Calu3 (cell line): ENCODE measurements at regions not wholly inside any gene's neighbourhood (a gene's known extent, or its start where the extent isn't known, plus 50 kb on each side); places are given as distances from the start of the nearest gene placed in this dataset.

ENCODE experiments used
- BruUV-seq: library from RNA; stranded (reverse); fragments of 400-500 nt; replicated peaks from 2 replicates; lab custom pipeline; 2021; lab: Mats Ljungman, UMichigan
- CTCF ChIA-PET: fragments of 300-600 bp; sonication (Branson Sonifier 250); formaldehyde crosslinking; loops from one replicate; lab custom pipeline; 2022; ENCODE audit warnings: antibody characterized with exemption; lab: Charles Lee
- DNase-seq: peaks from one replicate; pipeline ENCODE4 v3.0.0; 2022
- H3K27ac Mint-ChIP-seq: one replicate; pipeline ENCODE4 v1.8.0; 2022; ENCODE audit warnings: mixed read lengths; ENCODE audit not compliant: unreplicated experiment
- H3K27me3 Mint-ChIP-seq: one replicate; pipeline ENCODE4 v1.8.0; 2022; ENCODE audit warnings: mixed read lengths; ENCODE audit not compliant: unreplicated experiment
- H3K36me3 Mint-ChIP-seq: one replicate; pipeline ENCODE4 v1.8.0; 2022; ENCODE audit warnings: mild to moderate bottlenecking, moderate library complexity, mixed read lengths; ENCODE audit not compliant: insufficient read depth, unreplicated experiment
- H3K4me1 Mint-ChIP-seq: one replicate; pipeline ENCODE4 v1.8.0; 2022; ENCODE audit warnings: mild to moderate bottlenecking, low read depth, mixed read lengths; ENCODE audit not compliant: unreplicated experiment
- H3K4me3 Mint-ChIP-seq: one replicate; pipeline ENCODE4 v1.8.0; 2022; ENCODE audit warnings: mild to moderate bottlenecking, low read depth, moderate library complexity, mixed read lengths; ENCODE audit not compliant: unreplicated experiment
- H3K9me3 Mint-ChIP-seq: one replicate; pipeline ENCODE4 v1.8.0; 2022; ENCODE audit warnings: low read depth, mixed read lengths; ENCODE audit not compliant: unreplicated experiment
- CTCF ChIP-seq: fragments of 200-600 bp; IDR thresholded peaks from one replicate; pipeline ENCODE4 v1.8.0; 2022; ENCODE audit warnings: antibody characterized with exemption; ENCODE audit not compliant: unreplicated experiment
- intact Hi-C: fragments of 100-400 bp; cut with micrococcal nuclease; formaldehyde crosslinking; loops from one replicate; pipeline ENCODE4 v1.10.0; 2022; ENCODE audit not compliant: unreplicated experiment

GRCh38 chr20:17827759-17828559, 128.2 kb downstream of the BANF2 start:
- TF ChIP-seq CTCF: no peak
- H3K27me3 Mint-ChIP-seq: no peaks in the 10 kb centered on the region
- H3K27ac Mint-ChIP-seq: no peak overlapping the region
- H3K36me3 Mint-ChIP-seq: no peaks in the 10 kb centered on the region
- BruUV-seq: no TSS peak
- no peaks in the 10 kb centered on the region for H3K9me3 Mint-ChIP-seq
- peaks cover 8% of the 10 kb centered on the region for H3K4me1 Mint-ChIP-seq
- no peak for DNase-seq
- no peak overlapping the region for H3K4me3 Mint-ChIP-seq
- CTCF ChIA-PET: no interaction called here
- intact Hi-C loops: no loop called here

DNA sequence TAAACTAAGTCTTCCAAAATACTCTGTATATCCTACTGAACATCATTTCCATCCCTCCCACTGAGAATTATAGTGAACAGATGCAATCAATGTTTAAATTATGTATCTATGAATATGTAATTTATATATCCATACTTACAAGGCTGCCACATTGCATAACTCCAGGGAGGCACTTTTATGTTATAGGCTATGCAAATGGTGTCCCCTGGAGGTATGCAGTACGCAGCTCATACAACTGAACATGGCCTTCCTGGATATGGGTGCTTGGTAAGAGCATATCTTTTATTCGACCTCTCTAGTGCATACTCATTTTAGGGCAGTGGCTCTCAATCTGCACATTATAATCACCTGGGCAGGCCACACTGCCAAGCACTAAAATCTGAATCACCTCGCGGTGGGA, 127.3 kb downstream of the BANF2 start:
- CTCF ChIA-PET: no interaction called here
- no TSS peak for BruUV-seq
- no peak for TF ChIP-seq CTCF
- Mint-ChIP-seq H3K27ac (no peak overlapping the region), H3K27me3 (no peaks in the 10 kb centered on the region), H3K4me3 (no peak overlapping the region), H3K4me1 (peaks cover 12% of the 10 kb centered on the region), H3K36me3 (no peaks in the 10 kb centered on the region), H3K9me3 (no peaks in the 10 kb centered on the region)
- intact Hi-C loops: no loop called here
- DNase-seq: no peak

DNA sequence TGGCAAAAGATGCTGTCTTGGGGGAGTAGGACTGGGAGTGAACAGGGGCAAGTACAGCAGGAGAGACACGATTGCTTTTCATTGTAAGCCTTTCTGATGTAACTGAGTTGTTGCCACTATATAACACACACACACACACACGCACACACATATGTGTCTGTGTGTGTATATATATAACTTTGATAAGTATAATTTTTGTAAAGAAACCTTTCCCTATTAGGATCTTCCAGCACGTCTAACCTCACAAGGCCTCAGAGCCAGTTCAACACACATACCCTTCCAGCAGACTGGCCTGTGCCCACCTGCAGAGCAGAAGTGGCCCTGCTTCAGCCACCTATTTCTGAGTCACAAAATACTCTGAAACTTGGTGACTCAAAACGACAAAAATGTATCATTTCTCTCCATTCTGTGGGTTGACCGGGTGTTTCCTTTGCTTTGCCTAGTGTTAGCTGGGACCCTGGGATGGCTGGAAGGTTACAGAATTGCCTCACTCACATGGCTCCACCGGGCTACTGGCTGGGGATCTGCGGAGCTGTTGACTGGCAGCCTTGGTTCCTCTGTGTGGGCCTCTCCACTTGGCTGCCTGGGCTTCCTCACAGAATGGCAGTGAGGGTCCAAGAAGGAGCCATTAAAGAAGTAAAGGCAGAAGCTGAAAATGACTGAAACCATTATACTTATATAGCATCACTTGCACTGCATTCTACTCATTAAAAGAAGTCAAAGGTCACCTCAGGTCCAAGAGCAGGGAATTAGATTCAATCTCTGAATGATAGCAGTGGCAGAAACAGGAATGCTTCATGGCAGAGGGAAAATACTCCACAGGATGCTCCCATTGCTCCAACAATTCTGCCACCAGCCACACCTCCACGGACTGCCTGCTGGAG, 126.4 kb downstream of the BANF2 start:
- H3K9me3 Mint-ChIP-seq: no peaks in the 10 kb centered on the region
- H3K36me3 Mint-ChIP-seq: no peaks in the 10 kb centered on the region
- no TSS peak for BruUV-seq
- H3K27ac Mint-ChIP-seq: no peak overlapping the region
- no peak overlapping the region for H3K4me3 Mint-ChIP-seq
- no peak for TF ChIP-seq CTCF
- H3K4me1 Mint-ChIP-seq: peaks cover 20% of the 10 kb centered on the region
- CTCF ChIA-PET: no interaction called here
- H3K27me3 Mint-ChIP-seq: no peaks in the 10 kb centered on the region
- intact Hi-C loops: no loop called here
- no peak for DNase-seq

GRCh38 chr20:17825252-17825959, 125.6 kb downstream of the BANF2 start:
- CTCF ChIA-PET: no interaction called here
- BruUV-seq: no TSS peak
- no peak overlapping the region for H3K27ac Mint-ChIP-seq
- TF ChIP-seq CTCF: no peak
- H3K4me1 Mint-ChIP-seq: peaks cover 20% of the 10 kb centered on the region
- no peaks in the 10 kb centered on the region for H3K9me3 Mint-ChIP-seq
- H3K36me3 Mint-ChIP-seq: no peaks in the 10 kb centered on the region
- DNase-seq: no peak
- no peak overlapping the region for H3K4me3 Mint-ChIP-seq
- intact Hi-C loops: no loop called here
- H3K27me3 Mint-ChIP-seq: no peaks in the 10 kb centered on the region
